H1 (cell line): ENCODE measurements at regions not wholly inside any gene's neighbourhood (a gene's known extent, or its start where the extent isn't known, plus 50 kb on each side); places are given as distances from the start of the nearest gene placed in this dataset.

Experiments
- CREB1 ChIP-seq: IDR thresholded peaks from 2 replicates; pipeline ENCODE4 v1.6.1; 2012; ENCODE audit warnings: inconsistent platforms
- EP300 ChIP-seq, 2 experiments: IDR thresholded peaks; 1 replicate in 1 of 2; 2 replicates in 1 of 2; pipeline ENCODE4 v1.6.1; 2011 to 2012; ENCODE audit warnings: low read depth in 2 of 2, low read length in 2 of 2, mild to moderate bottlenecking in 2 of 2, borderline replicate concordance in 1 of 2, inconsistent platforms in 1 of 2, moderate library complexity in 1 of 2
- GABPA ChIP-seq: IDR thresholded peaks from 2 replicates; pipeline ENCODE4 v1.6.1; 2011; ENCODE audit warnings: mild to moderate bottlenecking, low read length, moderate library complexity, borderline replicate concordance; ENCODE audit not compliant: insufficient read depth
- JUND ChIP-seq: IDR thresholded peaks from 2 replicates; pipeline ENCODE4 v1.6.1; 2011; ENCODE audit warnings: mild to moderate bottlenecking, improper control_type of control experiment, low read length
- MAFK ChIP-seq: IDR thresholded peaks from 2 replicates; pipeline ENCODE4 v1.6.1; 2012; ENCODE audit warnings: low read depth, mild to moderate bottlenecking, improper control_type of control experiment, low read length

DNA sequence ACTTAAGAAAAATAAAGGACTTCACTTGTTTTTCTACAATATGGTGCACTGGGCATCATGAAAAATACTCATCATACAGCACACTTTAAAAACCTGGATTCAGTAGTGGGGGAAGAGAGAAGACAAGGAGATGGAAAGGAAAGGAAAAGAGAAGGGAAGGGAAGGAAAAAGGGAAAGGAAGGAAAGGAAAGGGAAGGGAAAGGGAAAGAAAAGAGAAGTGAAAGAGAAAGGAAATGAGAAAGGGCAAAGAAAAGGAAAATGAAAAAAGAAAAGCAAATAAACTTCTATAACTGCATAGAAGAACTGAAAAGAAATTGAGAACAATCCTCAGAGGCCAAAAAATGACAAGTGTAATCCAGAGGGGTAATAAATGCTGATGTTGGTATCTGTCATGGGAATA lies 388.1 kb upstream of the PKDCC start (continued):
- no peak for TF ChIP-seq GABPA
- TF ChIP-seq CREB1, result no peak
- TF ChIP-seq JUND, result no peak
- TF ChIP-seq MAFK, result no peak
- no peak for TF ChIP-seq EP300 (IDR thresholded peaks at IDR 0.05; ENCODE audit: borderline replicate concordance in 1 of 2, low read depth in 2 of 2, low read length in 2 of 2)
